Gastrocnemius medialis (tissue), 4 donors: ENCODE measurements at regions not wholly inside any gene's neighbourhood (a gene's known extent, or its start where the extent isn't known, plus 50 kb on each side); places are given as distances from the start of the nearest gene placed in this dataset.

Experiments
- POLR2A ChIP-seq, 2 donors: fragments of 450-650 bp; IDR thresholded peaks; one replicate each; pipeline ENCODE4 v1.6.1; 2017; ENCODE audit warnings: antibody characterized with exemption in 2 of 2, mild to moderate bottlenecking in 2 of 2, moderate library complexity in 2 of 2
- TF ChIP-seq, protein P1 (sequence below), 5 experiments: fragments of 450-650 bp in 3 of 5; fragments of 200-600 bp in 2 of 5; sonication (generic) in 2 of 5; IDR thresholded peaks in 4 of 5; conservative IDR thresholded peaks in 1 of 5; 1 replicate in 4 of 5; 2 replicates in 1 of 5; pipeline ENCODE4 v1.5.1; 2016 to 2019; ENCODE audit warnings: antibody characterized with exemption in 5 of 5, mild to moderate bottlenecking in 3 of 5, moderate library complexity in 3 of 5

DNA sequence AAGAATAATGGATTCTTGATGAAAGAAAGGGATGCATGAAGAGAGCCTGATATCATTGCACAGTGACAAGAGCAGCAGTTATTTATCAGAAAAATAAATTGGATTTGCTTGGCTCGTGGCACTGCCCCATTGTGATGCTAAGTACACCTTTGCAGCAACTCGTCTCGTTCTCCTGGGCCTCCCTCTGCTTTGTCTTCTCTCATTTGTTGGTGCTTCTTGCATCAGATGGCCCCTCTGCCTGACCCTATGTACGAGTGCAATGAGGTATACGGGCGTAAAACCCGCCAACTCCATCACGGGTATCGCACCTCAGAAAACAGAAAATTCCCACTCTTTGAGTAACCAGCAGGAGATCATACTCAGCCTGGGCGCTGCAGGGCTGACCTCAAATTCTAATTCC is 107.2 kb upstream of the C10orf90 start:
- TF ChIP-seq, protein P1, sequence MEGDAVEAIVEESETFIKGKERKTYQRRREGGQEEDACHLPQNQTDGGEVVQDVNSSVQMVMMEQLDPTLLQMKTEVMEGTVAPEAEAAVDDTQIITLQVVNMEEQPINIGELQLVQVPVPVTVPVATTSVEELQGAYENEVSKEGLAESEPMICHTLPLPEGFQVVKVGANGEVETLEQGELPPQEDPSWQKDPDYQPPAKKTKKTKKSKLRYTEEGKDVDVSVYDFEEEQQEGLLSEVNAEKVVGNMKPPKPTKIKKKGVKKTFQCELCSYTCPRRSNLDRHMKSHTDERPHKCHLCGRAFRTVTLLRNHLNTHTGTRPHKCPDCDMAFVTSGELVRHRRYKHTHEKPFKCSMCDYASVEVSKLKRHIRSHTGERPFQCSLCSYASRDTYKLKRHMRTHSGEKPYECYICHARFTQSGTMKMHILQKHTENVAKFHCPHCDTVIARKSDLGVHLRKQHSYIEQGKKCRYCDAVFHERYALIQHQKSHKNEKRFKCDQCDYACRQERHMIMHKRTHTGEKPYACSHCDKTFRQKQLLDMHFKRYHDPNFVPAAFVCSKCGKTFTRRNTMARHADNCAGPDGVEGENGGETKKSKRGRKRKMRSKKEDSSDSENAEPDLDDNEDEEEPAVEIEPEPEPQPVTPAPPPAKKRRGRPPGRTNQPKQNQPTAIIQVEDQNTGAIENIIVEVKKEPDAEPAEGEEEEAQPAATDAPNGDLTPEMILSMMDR (IDR thresholded peaks at IDR 0.05 in 4 of 5, conservative IDR thresholded peaks at IDR 0.05 in 1 of 5): no peak
- TF ChIP-seq POLR2A (IDR thresholded peaks at IDR 0.05): no peak
